GM23248 (cell line): ENCODE measurements at regions not wholly inside any gene's neighbourhood (a gene's known extent, or its start where the extent isn't known, plus 50 kb on each side); places are given as distances from the start of the nearest gene placed in this dataset.

Experiments used
- EZH2 ChIP-seq: fragments of 200-600 bp; sonication (generic); IDR thresholded peaks from 2 replicates; pipeline ENCODE4 v1.6.1; 2018; ENCODE audit warnings: antibody characterized with exemption, mild to moderate bottlenecking; ENCODE audit not compliant: insufficient read depth, poor library complexity, severe bottlenecking
- EZH2phosphoT487 ChIP-seq: fragments of 200-600 bp; sonication (generic); IDR thresholded peaks from 2 replicates; pipeline ENCODE4 v1.6.1; 2018; ENCODE audit warnings: antibody characterized with exemption, moderate library complexity, mild to moderate bottlenecking, low read depth; ENCODE audit not compliant: insufficient read depth

GRCh38 chr16:86211265-86211664 lies 299.1 kb upstream of the FOXF1 start:
- TF ChIP-seq EZH2 (no peak), EZH2phosphoT487 (no peak)
